ENCODE measurements at regions not wholly inside any gene's neighbourhood (a gene's known extent, or its start where the extent isn't known, plus 50 kb on each side); places are given as distances from the start of the nearest gene placed in this dataset.
"Not testable (repeated sequence)": the region's sequence is repeated elsewhere in the genome, so short reads cannot be mapped to it uniquely, and the experiment has no call there.

- DNase-seq (ENCODE audit: extremely low read depth, low read depth): no peak
- TF ChIP-seq CTCF (IDR thresholded peaks at IDR 0.05; ENCODE audit: low read depth, low read length): no peak
Observed at GRCh38 chr1:121525355-121525754, 340.6 kb downstream of the SRGAP2C start.

GRCh38 chr1:121528958-121529357 lies 344.2 kb downstream of the SRGAP2C start:
- DNase-seq (ENCODE audit: extremely low read depth, low read depth): not testable (repeated sequence)

GRCh38 chr1:121530026-121530425 lies 345.3 kb downstream of the SRGAP2C start:
- not testable (repeated sequence) for DNase-seq (ENCODE audit: extremely low read depth, low read depth)

- not testable (repeated sequence) for DNase-seq (ENCODE audit: extremely low read depth, low read depth)
Observed at GRCh38 chr1:121531747-121532146, 347.0 kb downstream of the SRGAP2C start.

- not testable (repeated sequence) for DNase-seq (ENCODE audit: extremely low read depth, low read depth)
Observed at GRCh38 chr1:121538148-121538547, 353.4 kb downstream of the SRGAP2C start.

GRCh38 chr1:121538943-121539575 lies 354.3 kb downstream of the SRGAP2C start:
- no peak for DNase-seq (ENCODE audit: extremely low read depth, low read depth)
- no peak for TF ChIP-seq CTCF (IDR thresholded peaks at IDR 0.05; ENCODE audit: low read depth, low read length)

GRCh38 chr1:121543988-121544387 lies 359.2 kb downstream of the SRGAP2C start:
- not testable (repeated sequence) for DNase-seq (ENCODE audit: extremely low read depth, low read depth)

- DNase-seq (ENCODE audit: extremely low read depth, low read depth): no peak
- no peak for TF ChIP-seq CTCF (IDR thresholded peaks at IDR 0.05; ENCODE audit: low read depth, low read length)
Observed at GRCh38 chr1:121544500-121544899, 359.7 kb downstream of the SRGAP2C start.

- DNase-seq (ENCODE audit: extremely low read depth, low read depth): not testable (repeated sequence)
Observed at GRCh38 chr1:121545899-121546298, 361.1 kb downstream of the SRGAP2C start.

GRCh38 chr1:121546830-121547591 lies 362.2 kb downstream of the SRGAP2C start:
- TF ChIP-seq CTCF (IDR thresholded peaks at IDR 0.05; ENCODE audit: low read depth, low read length): no peak

GRCh38 chr1:121547726-121548125 lies 363.0 kb downstream of the SRGAP2C start:
- DNase-seq (ENCODE audit: extremely low read depth, low read depth): not testable (repeated sequence)

More at GRCh38 chr1:121546830-121547591, 362.2 kb downstream of the SRGAP2C start:
- DNase-seq (ENCODE audit: extremely low read depth, low read depth): no peak

GRCh38 chr1:121550817-121551216 lies 366.0 kb downstream of the SRGAP2C start:
- DNase-seq (ENCODE audit: extremely low read depth, low read depth): not testable (repeated sequence)

- DNase-seq (ENCODE audit: extremely low read depth, low read depth): not testable (repeated sequence)
Observed at GRCh38 chr1:121551491-121551890, 366.7 kb downstream of the SRGAP2C start.

- not testable (repeated sequence) for DNase-seq (ENCODE audit: extremely low read depth, low read depth)
Observed at GRCh38 chr1:121556560-121556959, 371.8 kb downstream of the SRGAP2C start.

GRCh38 chr1:121558034-121558433 lies 373.3 kb downstream of the SRGAP2C start:
- not testable (repeated sequence) for DNase-seq (ENCODE audit: extremely low read depth, low read depth)
